ENCODE measurements at regions not wholly inside any gene's neighbourhood (a gene's known extent, or its start where the extent isn't known, plus 50 kb on each side); places are given as distances from the start of the nearest gene placed in this dataset.

DNA sequence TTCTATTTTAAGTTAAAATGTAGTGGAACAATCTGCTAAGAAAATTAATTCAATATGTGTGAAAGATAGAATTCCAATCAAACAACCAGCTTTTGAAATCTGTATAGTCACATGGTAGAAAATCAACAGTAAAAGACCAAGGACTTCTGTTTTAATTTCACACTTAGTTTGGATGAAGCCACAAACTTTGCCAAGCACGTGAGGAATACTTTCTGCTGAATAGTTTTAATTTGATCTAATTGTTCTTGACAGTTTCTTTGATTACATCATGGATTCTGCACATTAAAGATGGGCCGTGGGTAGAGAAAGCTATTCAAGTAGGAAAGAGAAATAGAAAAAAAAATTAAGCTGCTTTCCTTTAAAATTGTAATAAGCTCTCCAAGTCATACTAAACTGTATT lies 137.9 kb upstream of the FAM241A start:
- TF ChIP-seq ELF4 (IDR thresholded peaks at IDR 0.05) (no peak), SP1 (IDR thresholded peaks at IDR 0.05) (no peak)

All from HEK293T (cell line).